ENCODE measurements at regions not wholly inside any gene's neighbourhood (a gene's known extent, or its start where the extent isn't known, plus 50 kb on each side); places are given as distances from the start of the nearest gene placed in this dataset.

DNA sequence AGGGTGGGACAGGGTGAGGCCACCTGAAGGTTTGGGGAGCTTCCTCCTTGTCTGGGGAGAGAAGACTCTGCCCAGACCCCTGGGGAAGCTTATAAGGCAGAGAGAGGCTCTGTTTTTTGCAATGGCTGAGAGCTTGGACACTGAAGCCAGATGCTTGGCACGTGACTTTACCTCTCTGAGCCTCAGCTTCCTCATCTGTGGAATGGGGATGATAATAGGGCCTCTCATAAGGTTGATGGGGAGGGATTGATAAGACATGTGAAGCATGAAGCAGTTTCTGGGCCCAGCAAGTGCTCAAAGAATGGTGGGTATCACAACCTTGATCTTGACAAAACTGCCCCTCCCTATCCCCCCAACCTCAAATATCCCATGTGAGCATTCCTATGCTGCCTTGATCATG, 195.4 kb upstream of the LHX5 start:
- intact Hi-C loops (cut with micrococcal nuclease) = no loop called here
- H3K79me2 ChIP-seq (ENCODE audit: insufficient read depth, low read length) = no peaks in the 10 kb centered on the region
- Mint-ChIP-seq H3K27ac (no peak overlapping the region), H3K27me3 (ENCODE audit: low read depth in 3 of 3) (peaks cover 28 to 38% (median 37%) of the 10 kb centered on the region in 3 donors), H3K9me3 (peaks cover 0 to 3% (median 0%) of the 10 kb centered on the region in 7 donors), H3K36me3 (no peaks in the 10 kb centered on the region), H3K4me3 (no peak overlapping the region), H3K4me1 (no peaks in the 10 kb centered on the region)
- no peak overlapping the region for H3K9ac ChIP-seq (ENCODE audit: insufficient read depth, low read length, poor library complexity, severe bottlenecking)
- H3K4me2 ChIP-seq (replicated peaks; ENCODE audit: extremely low read depth, low read length, poor library complexity, severe bottlenecking) = no peak overlapping the region
- no peak overlapping the region for H3K4me3 ChIP-seq (replicated peaks in 1 of 3; ENCODE audit: low read depth in 2 of 3, low read length in 3 of 3)
- H3K27me3 ChIP-seq (ENCODE audit: control insufficient read depth in 2 of 2, insufficient read depth in 2 of 2, low read length in 2 of 2) = peaks cover 0 to 35% of the 10 kb centered on the region in 2 donors
- WGBS (ENCODE audit: insufficient coverage) = no CpG with 5 or more reads among the region's 1 CpG
- no peaks in the 10 kb centered on the region for H3K9me3 ChIP-seq (replicated peaks in 1 of 2; ENCODE audit: control insufficient read depth in 1 of 2, insufficient read depth in 1 of 2, low read length in 2 of 2)
- H3K27ac ChIP-seq (ENCODE audit: low read depth in 1 of 2, low read length in 2 of 2) = no peak overlapping the region
- DNase-seq = no peak
- no peaks in the 10 kb centered on the region for H3K36me3 ChIP-seq (replicated peaks in 1 of 2; ENCODE audit: control insufficient read depth in 1 of 2, insufficient read depth in 2 of 2, low read length in 2 of 2)
- no peak overlapping the region for H2AFZ ChIP-seq (ENCODE audit: insufficient read depth, low read depth, low read length, poor library complexity, severe bottlenecking)
- TF ChIP-seq, protein P1, sequence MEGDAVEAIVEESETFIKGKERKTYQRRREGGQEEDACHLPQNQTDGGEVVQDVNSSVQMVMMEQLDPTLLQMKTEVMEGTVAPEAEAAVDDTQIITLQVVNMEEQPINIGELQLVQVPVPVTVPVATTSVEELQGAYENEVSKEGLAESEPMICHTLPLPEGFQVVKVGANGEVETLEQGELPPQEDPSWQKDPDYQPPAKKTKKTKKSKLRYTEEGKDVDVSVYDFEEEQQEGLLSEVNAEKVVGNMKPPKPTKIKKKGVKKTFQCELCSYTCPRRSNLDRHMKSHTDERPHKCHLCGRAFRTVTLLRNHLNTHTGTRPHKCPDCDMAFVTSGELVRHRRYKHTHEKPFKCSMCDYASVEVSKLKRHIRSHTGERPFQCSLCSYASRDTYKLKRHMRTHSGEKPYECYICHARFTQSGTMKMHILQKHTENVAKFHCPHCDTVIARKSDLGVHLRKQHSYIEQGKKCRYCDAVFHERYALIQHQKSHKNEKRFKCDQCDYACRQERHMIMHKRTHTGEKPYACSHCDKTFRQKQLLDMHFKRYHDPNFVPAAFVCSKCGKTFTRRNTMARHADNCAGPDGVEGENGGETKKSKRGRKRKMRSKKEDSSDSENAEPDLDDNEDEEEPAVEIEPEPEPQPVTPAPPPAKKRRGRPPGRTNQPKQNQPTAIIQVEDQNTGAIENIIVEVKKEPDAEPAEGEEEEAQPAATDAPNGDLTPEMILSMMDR (IDR thresholded peaks at IDR 0.05) = no peak
- no peaks in the 10 kb centered on the region for H4K20me1 ChIP-seq (ENCODE audit: insufficient read depth, low read length)
- no peaks in the 10 kb centered on the region for H3K4me1 ChIP-seq (ENCODE audit: control insufficient read depth in 1 of 2, insufficient read depth in 2 of 2, low read length in 2 of 2)

DNA sequence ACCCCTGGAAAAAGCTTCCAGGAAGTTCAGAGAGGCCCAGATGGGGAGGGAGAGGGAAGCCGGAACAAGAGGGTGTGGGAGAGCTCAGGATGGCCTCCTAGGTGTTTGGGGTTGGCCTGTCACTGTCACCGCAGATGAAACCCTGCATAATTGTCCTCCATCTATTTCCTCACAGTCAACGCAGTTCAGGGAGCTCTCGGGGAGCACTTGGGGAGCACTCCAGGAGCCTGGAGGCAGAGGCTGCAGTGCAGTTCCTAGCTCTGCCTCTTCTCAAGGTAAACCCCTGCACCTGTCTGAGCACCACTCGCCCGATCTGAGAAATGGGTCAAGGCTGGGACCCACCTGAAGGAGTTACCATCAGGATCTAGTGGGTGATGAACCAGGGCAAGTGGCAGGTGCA, 194.6 kb upstream of the LHX5 start:
- TF ChIP-seq, protein P1 (IDR thresholded peaks at IDR 0.05) = no peak
- H3K4me1 ChIP-seq (ENCODE audit: control insufficient read depth in 1 of 2, insufficient read depth in 2 of 2, low read length in 2 of 2) = no peaks in the 10 kb centered on the region
- peaks cover 0 to 32% of the 10 kb centered on the region in 2 donors for H3K27me3 ChIP-seq (ENCODE audit: control insufficient read depth in 2 of 2, insufficient read depth in 2 of 2, low read length in 2 of 2)
- no peak for DNase-seq
- Mint-ChIP-seq H3K27me3 (ENCODE audit: low read depth in 3 of 3) (peaks cover 28 to 36% (median 32%) of the 10 kb centered on the region in 3 donors), H3K4me1 (no peaks in the 10 kb centered on the region), H3K27ac (no peak overlapping the region), H3K4me3 (no peak overlapping the region), H3K36me3 (no peaks in the 10 kb centered on the region), H3K9me3 (peaks cover 0 to 3% (median 0%) of the 10 kb centered on the region in 7 donors)
- H3K27ac ChIP-seq (ENCODE audit: low read depth in 1 of 2, low read length in 2 of 2) = no peak overlapping the region
- H3K79me2 ChIP-seq (ENCODE audit: insufficient read depth, low read length) = no peaks in the 10 kb centered on the region
- H3K4me3 ChIP-seq (replicated peaks in 1 of 3; ENCODE audit: low read depth in 2 of 3, low read length in 3 of 3) = no peak overlapping the region
- no peaks in the 10 kb centered on the region for H3K36me3 ChIP-seq (replicated peaks in 1 of 2; ENCODE audit: control insufficient read depth in 1 of 2, insufficient read depth in 2 of 2, low read length in 2 of 2)
- H3K4me2 ChIP-seq (replicated peaks; ENCODE audit: extremely low read depth, low read length, poor library complexity, severe bottlenecking) = no peak overlapping the region
- H3K9ac ChIP-seq (ENCODE audit: insufficient read depth, low read length, poor library complexity, severe bottlenecking) = no peak overlapping the region
- H2AFZ ChIP-seq (ENCODE audit: insufficient read depth, low read depth, low read length, poor library complexity, severe bottlenecking) = no peak overlapping the region
- no peaks in the 10 kb centered on the region for H4K20me1 ChIP-seq (ENCODE audit: insufficient read depth, low read length)
- H3K9me3 ChIP-seq (replicated peaks in 1 of 2; ENCODE audit: control insufficient read depth in 1 of 2, insufficient read depth in 1 of 2, low read length in 2 of 2) = no peaks in the 10 kb centered on the region
- 92% methylated on average over 4 of the region's 6 CpGs for WGBS (ENCODE audit: insufficient coverage)
- intact Hi-C loops (cut with micrococcal nuclease) = no loop called here

Measured in CD14-positive monocyte (primary cell).